ENCODE measurements at regions not wholly inside any gene's neighbourhood (a gene's known extent, or its start where the extent isn't known, plus 50 kb on each side); places are given as distances from the start of the nearest gene placed in this dataset.

DNA sequence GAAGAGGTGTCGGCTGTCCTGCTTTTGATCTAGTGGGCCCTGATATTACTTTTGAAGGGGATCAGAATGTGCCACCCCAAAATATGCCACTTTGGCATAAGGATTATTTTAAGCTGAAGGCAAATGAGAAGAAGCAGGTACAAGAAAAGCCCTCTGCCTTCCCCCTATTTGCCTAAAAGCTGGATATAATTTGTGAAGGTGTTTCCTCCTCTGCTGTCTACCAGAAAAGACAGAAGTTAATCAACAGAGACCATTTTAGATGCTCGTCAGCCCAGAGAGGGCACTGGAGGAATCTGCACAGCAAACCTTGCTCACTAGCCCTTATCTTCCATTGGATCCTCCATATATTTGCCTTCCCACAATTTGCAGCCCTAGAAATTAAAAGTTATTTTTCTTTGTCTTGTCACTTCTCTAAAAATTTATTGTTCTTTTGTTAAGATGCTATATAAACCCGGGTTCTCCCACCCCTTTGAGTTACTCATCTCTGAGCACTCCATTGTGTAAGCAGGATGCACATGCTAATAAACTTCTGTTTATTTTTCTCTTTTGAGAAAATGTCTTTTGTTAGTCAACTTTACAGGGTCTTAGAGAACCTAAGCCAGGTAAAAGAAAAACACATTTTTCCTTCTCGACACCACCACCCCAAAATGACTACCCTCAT lies 163.2 kb upstream of the SLC1A4 start:
- Histone ChIP-seq H3K4me1 (ENCODE audit: low read depth) (peaks cover 5% of the 10 kb centered on the region), H3K36me3 (no peaks in the 10 kb centered on the region), H3K27me3 (no peaks in the 10 kb centered on the region)

GRCh38 chr2:64826703-64827102 lies 162.5 kb upstream of the SLC1A4 start:
- peaks cover 5% of the 10 kb centered on the region for H3K4me1 ChIP-seq (ENCODE audit: low read depth)
- H3K27ac ChIP-seq = no peak overlapping the region
- no peaks in the 10 kb centered on the region for H3K27me3 ChIP-seq
- no peaks in the 10 kb centered on the region for H3K36me3 ChIP-seq
- no peaks in the 10 kb centered on the region for H3K9me3 ChIP-seq (ENCODE audit: low read depth)
- TF ChIP-seq, protein P1, sequence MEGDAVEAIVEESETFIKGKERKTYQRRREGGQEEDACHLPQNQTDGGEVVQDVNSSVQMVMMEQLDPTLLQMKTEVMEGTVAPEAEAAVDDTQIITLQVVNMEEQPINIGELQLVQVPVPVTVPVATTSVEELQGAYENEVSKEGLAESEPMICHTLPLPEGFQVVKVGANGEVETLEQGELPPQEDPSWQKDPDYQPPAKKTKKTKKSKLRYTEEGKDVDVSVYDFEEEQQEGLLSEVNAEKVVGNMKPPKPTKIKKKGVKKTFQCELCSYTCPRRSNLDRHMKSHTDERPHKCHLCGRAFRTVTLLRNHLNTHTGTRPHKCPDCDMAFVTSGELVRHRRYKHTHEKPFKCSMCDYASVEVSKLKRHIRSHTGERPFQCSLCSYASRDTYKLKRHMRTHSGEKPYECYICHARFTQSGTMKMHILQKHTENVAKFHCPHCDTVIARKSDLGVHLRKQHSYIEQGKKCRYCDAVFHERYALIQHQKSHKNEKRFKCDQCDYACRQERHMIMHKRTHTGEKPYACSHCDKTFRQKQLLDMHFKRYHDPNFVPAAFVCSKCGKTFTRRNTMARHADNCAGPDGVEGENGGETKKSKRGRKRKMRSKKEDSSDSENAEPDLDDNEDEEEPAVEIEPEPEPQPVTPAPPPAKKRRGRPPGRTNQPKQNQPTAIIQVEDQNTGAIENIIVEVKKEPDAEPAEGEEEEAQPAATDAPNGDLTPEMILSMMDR (IDR thresholded peaks at IDR 0.05; ENCODE audit: low read depth, low read length) = no peak
- DNase-seq (ENCODE audit: low read depth in 1 of 2, low spot score in 1 of 2) = no peak
- H3K4me3 ChIP-seq = no peak overlapping the region

More for the DNA sequence above, 163.2 kb upstream of the SLC1A4 start:
- H3K4me3 ChIP-seq = no peak overlapping the region
- H3K9me3 ChIP-seq (ENCODE audit: low read depth) = no peaks in the 10 kb centered on the region
- no peak overlapping the region for H3K27ac ChIP-seq
- TF ChIP-seq, protein P1 (IDR thresholded peaks at IDR 0.05; ENCODE audit: low read depth, low read length) = no peak
- no peak for DNase-seq (ENCODE audit: low read depth in 1 of 2, low spot score in 1 of 2)

GRCh38 chr2:64828261-64828660 lies 160.9 kb upstream of the SLC1A4 start:
- TF ChIP-seq, protein P1 (IDR thresholded peaks at IDR 0.05; ENCODE audit: low read depth, low read length) = no peak
- H3K27me3 ChIP-seq = no peaks in the 10 kb centered on the region
- H3K36me3 ChIP-seq = no peaks in the 10 kb centered on the region
- no peaks in the 10 kb centered on the region for H3K9me3 ChIP-seq (ENCODE audit: low read depth)
- peak overlapping the region; percentile 39 for H3K27ac ChIP-seq
- peaks cover 5% of the 10 kb centered on the region for H3K4me1 ChIP-seq (ENCODE audit: low read depth)
- H3K4me3 ChIP-seq = no peak overlapping the region
- no peak for DNase-seq (ENCODE audit: low read depth in 1 of 2, low spot score in 1 of 2)

DNA sequence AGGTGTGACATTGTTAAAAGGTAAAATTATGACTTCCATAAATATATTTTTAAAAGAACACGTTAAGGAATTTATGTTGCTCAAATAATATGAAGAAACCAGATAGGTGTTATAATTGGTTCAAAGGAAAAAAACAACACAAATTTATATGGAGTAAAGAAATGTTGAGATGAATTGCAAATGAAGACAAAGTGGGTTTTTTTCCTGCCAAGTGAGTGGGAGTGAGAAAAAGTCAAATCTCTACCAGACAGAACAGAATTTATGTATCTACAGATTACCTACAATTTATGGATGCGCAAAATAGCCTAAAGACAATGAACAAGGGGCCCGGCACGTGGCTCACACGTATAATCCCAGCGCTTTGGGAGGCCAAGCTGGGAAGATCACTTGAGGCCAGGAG lies 159.7 kb upstream of the SLC1A4 start:
- no peaks in the 10 kb centered on the region for H3K9me3 ChIP-seq (ENCODE audit: low read depth)
- TF ChIP-seq, protein P1 (IDR thresholded peaks at IDR 0.05; ENCODE audit: low read depth, low read length) = no peak

DNA sequence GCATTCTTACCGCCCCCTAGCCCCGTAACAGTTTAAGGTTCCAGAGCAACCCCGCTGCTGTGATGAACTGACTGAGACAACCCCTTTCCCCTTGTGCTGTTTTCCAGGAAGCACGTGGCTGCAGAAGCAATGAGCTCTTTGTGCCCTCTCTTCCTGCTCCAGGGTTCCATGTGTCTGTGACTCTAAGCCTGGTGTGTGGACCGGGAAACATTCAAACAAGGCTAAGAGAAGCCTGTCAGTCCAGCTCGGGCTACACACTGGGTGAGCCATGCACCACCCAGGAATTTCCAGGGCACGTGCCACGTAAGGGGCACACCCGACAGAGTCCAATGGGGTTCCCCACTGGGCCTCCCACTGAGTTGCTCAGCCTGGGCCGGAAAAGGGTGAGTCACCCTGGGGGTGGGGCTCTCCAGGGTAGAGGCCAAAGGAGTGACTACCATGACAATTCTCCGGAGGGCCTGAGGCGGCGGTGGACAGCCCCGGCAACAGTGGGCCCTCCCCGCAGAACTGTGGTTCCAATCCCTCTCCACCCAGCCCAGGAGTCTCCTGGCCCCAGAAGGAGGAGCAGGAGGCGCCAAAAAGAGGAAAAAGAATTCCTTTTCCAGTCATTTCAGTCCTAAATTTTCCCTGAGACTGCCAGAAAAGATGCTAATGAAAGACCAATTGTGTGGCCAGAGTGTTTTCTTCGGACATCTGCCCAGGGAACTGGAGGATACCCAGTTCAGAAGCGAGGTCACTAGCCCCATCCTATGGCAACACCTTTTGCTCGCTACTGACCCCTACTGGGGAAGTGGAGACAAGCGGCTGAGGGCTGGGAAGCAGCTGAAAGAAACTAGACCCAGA lies 157.8 kb upstream of the SLC1A4 start:
- peak; percentile 75 to 94 for DNase-seq (ENCODE audit: low read depth in 1 of 2, low spot score in 1 of 2)
- H3K36me3 ChIP-seq = no peaks in the 10 kb centered on the region
- H3K27me3 ChIP-seq = no peaks in the 10 kb centered on the region
- TF ChIP-seq, protein P1 (IDR thresholded peaks at IDR 0.05; ENCODE audit: low read depth, low read length) = peak; percentile 97
- no peak overlapping the region for H3K27ac ChIP-seq
- H3K4me3 ChIP-seq = no peak overlapping the region
- no peaks in the 10 kb centered on the region for H3K9me3 ChIP-seq (ENCODE audit: low read depth)
- H3K4me1 ChIP-seq (ENCODE audit: low read depth) = peaks cover 5% of the 10 kb centered on the region

More for the DNA sequence above, 159.7 kb upstream of the SLC1A4 start:
- no peaks in the 10 kb centered on the region for H3K27me3 ChIP-seq
- no peaks in the 10 kb centered on the region for H3K36me3 ChIP-seq
- no peak for DNase-seq (ENCODE audit: low read depth in 1 of 2, low spot score in 1 of 2)
- peaks cover 5% of the 10 kb centered on the region for H3K4me1 ChIP-seq (ENCODE audit: low read depth)
- no peak overlapping the region for H3K27ac ChIP-seq
- H3K4me3 ChIP-seq = no peak overlapping the region
